Psoas muscle (tissue), 7 donors: ENCODE measurements at regions not wholly inside any gene's neighbourhood (a gene's known extent, or its start where the extent isn't known, plus 50 kb on each side); places are given as distances from the start of the nearest gene placed in this dataset.

Source experiments
- ATAC-seq, 4 donors: fragments of 200-7000 bp; cut with Tn5 transposase; one replicate each; pipeline ENCODE4 v1.9.1; 2020; ENCODE audit warnings: moderate library complexity in 3 of 4, mild to moderate bottlenecking in 2 of 4
- DNase-seq, 2 donors: peaks; one replicate each; pipeline ENCODE4 v3.0.0-alpha.2; 2020
- H3K27ac ChIP-seq: fragments of 200-600 bp; one replicate; pipeline ENCODE4 v1.8.0; 2022
- H3K27me3 ChIP-seq, 3 donors: fragments of 200-600 bp in 1 of 3; one replicate each; pipeline versions ENCODE4 v1.6.1 to v1.8.0; 2013 to 2022; ENCODE audit warnings: low read length in 2 of 3, mild to moderate bottlenecking in 2 of 3, moderate library complexity in 1 of 3; ENCODE audit not compliant: insufficient read depth in 3 of 3
- H3K36me3 ChIP-seq, 2 donors: fragments of 200-600 bp in 1 of 2; one replicate each; pipeline versions ENCODE4 v1.6.1 to v1.8.0; 2013 to 2022; ENCODE audit warnings: low read depth in 1 of 2, mild to moderate bottlenecking in 1 of 2, moderate library complexity in 1 of 2; ENCODE audit not compliant: insufficient read depth in 1 of 2
- H3K4me1 ChIP-seq: fragments of 200-600 bp; one replicate; pipeline ENCODE4 v1.8.0; 2022
- H3K4me3 ChIP-seq: fragments of 200-600 bp; one replicate; pipeline ENCODE4 v1.8.0; 2022; ENCODE audit warnings: mild to moderate bottlenecking
- H3K9me3 ChIP-seq: fragments of 200-600 bp; one replicate; pipeline ENCODE4 v1.8.0; 2022
- WGBS, 3 donors: extraction: QIAGEN DNeasy Blood & Tissue Kit; methylation state at CpG; one replicate each; pipeline versions ENCODE4 v1.1.6 to v1.1.7; 2013; 5-methylcytosine and 5-hydroxymethylcytosine counted together
- intact Hi-C, 2 donors: fragments of 100-400 bp; cut with DNase I; formaldehyde crosslinking; loops; one replicate each; pipeline versions ENCODE4 v1.11.0 to v1.14.2; 2022
- TF ChIP-seq, protein P1 (sequence below): fragments of 200-600 bp; IDR thresholded peaks from one replicate; pipeline ENCODE4 v1.8.0; 2022; ENCODE audit warnings: antibody characterized with exemption
- donor health status: healthy with polysubstance abuse.
- donor health status: DM: no; HTN: no; CAD: no; lungs with moderate emphysema.
- donor health status: Bipolar disorder and iron deficiency.
- donor health status: healthy.
- donor health status: DM: yes; HTN: yes; CAD: no.
- donor health status: DM: no; HTN: no; CAD: no.
- donor health status: DM: yes; HTN: yes; CAD: no.

DNA sequence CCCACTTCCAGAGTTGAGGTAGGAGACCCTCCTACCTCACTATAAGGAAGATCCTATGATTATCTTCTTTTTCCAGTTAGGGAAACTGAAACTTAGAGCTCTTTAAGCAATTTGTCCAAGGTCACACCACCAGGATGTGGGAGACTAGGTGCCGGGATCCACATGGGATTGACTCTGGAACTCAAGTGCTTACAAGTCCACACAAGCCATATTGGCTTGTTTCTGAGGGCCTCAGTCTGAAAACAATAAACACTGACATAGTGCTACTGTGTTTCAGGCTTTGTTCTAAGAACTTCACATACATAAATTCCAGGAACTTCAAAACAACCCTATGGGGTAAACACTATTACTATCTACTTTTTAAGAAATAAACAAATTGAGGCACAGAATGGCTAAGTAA, 481.3 kb downstream of the ZSWIM6 start:
- H3K27me3 ChIP-seq = peaks cover 0 to 3% (median 0%) of the 10 kb centered on the region in 3 donors
- TF ChIP-seq, protein P1, sequence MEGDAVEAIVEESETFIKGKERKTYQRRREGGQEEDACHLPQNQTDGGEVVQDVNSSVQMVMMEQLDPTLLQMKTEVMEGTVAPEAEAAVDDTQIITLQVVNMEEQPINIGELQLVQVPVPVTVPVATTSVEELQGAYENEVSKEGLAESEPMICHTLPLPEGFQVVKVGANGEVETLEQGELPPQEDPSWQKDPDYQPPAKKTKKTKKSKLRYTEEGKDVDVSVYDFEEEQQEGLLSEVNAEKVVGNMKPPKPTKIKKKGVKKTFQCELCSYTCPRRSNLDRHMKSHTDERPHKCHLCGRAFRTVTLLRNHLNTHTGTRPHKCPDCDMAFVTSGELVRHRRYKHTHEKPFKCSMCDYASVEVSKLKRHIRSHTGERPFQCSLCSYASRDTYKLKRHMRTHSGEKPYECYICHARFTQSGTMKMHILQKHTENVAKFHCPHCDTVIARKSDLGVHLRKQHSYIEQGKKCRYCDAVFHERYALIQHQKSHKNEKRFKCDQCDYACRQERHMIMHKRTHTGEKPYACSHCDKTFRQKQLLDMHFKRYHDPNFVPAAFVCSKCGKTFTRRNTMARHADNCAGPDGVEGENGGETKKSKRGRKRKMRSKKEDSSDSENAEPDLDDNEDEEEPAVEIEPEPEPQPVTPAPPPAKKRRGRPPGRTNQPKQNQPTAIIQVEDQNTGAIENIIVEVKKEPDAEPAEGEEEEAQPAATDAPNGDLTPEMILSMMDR = no peak
- no peak overlapping the region for H3K4me3 ChIP-seq
- intact Hi-C loops = no loop called here
- H3K36me3 ChIP-seq = no peaks in the 10 kb centered on the region
- 90 to 93% (median 92%) methylated on average over 1 of the region's 1 CpG for WGBS, 3 donors
- no peaks in the 10 kb centered on the region for H3K4me1 ChIP-seq
- ATAC-seq (no peak), DNase-seq (no peak)
- no peak overlapping the region for H3K27ac ChIP-seq
- H3K9me3 ChIP-seq = no peaks in the 10 kb centered on the region

DNA sequence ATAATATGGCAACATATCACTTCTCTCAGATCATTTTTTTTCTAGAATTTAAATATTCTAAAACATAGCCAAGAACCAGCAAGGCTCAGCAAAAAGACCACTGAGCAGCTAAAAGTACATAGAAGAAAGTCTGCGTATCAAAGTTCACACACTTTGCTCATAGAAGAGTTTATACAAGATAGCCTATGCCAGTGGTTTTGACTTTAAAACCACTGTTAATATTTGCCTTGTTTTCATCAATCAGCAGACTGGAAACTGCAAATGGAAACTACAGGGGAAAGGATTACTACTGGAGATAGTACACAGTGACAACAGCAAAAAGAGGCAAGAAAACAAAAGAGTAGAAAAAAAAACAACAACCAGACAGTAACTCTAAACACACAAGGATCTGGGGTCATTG, 483.3 kb downstream of the ZSWIM6 start:
- TF ChIP-seq, protein P1 = no peak
- 95 to 100% (median 99%) methylated on average over 1 of the region's 1 CpG for WGBS, 3 donors
- no peaks in the 10 kb centered on the region for H3K9me3 ChIP-seq
- H3K4me1 ChIP-seq = no peaks in the 10 kb centered on the region
- intact Hi-C loops = no loop called here
- no peak for DNase-seq
- no peak overlapping the region for H3K27ac ChIP-seq
- H3K27me3 ChIP-seq = peaks cover 0 to 3% (median 0%) of the 10 kb centered on the region in 3 donors
- no peak overlapping the region for H3K4me3 ChIP-seq
- no peaks in the 10 kb centered on the region for H3K36me3 ChIP-seq
- ATAC-seq = no peak

DNA sequence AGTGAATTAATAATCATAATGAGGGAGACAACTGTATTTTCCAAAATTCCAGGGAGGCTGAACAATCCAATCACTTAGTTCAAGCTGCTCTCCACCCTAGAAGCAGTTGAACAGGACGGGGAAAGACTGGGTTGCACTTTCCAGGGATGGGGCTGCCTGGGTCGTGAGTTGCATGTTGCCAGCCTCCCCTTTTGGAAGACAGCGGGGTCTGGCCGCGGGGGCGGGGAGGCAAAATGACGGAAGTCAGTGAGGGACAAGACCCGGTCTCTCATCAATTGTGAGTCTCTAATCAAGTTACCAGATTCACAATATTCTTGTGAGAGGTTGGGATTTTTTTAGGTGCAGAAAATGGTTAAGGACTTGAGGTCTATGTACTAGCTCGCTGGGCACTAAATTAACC, 484.1 kb downstream of the ZSWIM6 start:
- intact Hi-C loops = no loop called here
- H3K27ac ChIP-seq = no peak overlapping the region
- ATAC-seq (no peak), DNase-seq (no peak)
- H3K4me3 ChIP-seq = no peak overlapping the region
- 71 to 76% (median 73%) methylated on average over 9 of the region's 9 CpGs for WGBS, 3 donors
- TF ChIP-seq, protein P1 = no peak
- H3K27me3 ChIP-seq = peaks cover 0 to 3% (median 0%) of the 10 kb centered on the region in 3 donors
- no peaks in the 10 kb centered on the region for H3K9me3 ChIP-seq
- H3K36me3 ChIP-seq = no peaks in the 10 kb centered on the region
- no peaks in the 10 kb centered on the region for H3K4me1 ChIP-seq

DNA sequence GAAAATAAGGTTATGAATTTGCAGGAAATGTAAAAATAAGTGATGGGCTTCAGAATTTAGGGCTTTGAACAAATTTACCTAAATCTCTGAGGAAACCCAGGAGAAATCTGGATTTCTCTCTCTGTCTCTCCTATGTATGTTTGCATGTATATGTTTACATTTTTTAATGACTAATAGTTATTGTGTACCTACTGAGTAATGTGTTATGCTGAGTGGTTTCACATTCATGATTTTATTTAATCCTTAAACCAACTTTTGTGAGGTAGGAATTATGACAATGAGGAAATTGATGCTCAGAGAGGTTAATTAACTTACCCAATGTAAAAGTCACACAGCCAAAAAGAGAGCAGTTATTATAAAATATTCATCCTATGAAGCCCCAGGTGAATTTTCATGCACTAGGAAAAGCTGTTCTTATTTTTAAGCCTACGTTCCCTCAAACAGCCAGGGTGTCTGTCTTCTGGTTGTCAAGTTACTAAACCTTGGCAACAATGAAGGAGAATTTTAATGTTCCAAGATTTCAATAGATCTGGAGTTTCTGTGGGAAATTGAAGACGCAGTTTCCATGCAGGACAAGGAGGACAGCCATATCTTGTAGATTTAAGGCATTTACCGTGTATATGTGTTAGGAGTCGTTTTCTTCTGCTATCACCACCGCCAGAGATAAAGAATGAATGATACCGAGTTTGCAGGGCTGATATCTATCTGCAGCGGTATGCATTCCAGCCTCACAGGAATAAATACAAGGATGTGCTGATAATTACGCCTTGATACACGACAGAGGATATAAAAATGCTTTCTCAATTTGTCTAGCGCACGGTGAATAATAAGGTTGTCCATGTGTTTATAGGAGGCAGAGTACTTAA, 484.8 kb downstream of the ZSWIM6 start:
- DNase-seq (no peak), ATAC-seq (no peak)
- no peak overlapping the region for H3K4me3 ChIP-seq
- H3K36me3 ChIP-seq = no peaks in the 10 kb centered on the region
- intact Hi-C loops = no loop called here
- no peaks in the 10 kb centered on the region for H3K9me3 ChIP-seq
- TF ChIP-seq, protein P1 = no peak
- no peaks in the 10 kb centered on the region for H3K4me1 ChIP-seq
- H3K27me3 ChIP-seq = peaks cover 0 to 3% (median 0%) of the 10 kb centered on the region in 3 donors
- WGBS, 3 donors = 65 to 70% (median 70%) methylated on average over 11 of the region's 11 CpGs
- no peak overlapping the region for H3K27ac ChIP-seq
